Calu3 (cell line): ENCODE measurements at regions not wholly inside any gene's neighbourhood (a gene's known extent, or its start where the extent isn't known, plus 50 kb on each side); places are given as distances from the start of the nearest gene placed in this dataset.
"Not testable (repeated sequence)": the region's sequence is repeated elsewhere in the genome, so short reads cannot be mapped to it uniquely, and the experiment has no call there.

Experiments used
- BruUV-seq: library from RNA; stranded (reverse); fragments of 400-500 nt; replicated peaks from 2 replicates; lab custom pipeline; 2021; lab: Mats Ljungman, UMichigan
- CTCF ChIA-PET: fragments of 300-600 bp; sonication (Branson Sonifier 250); formaldehyde crosslinking; loops from one replicate; lab custom pipeline; 2022; ENCODE audit warnings: antibody characterized with exemption; lab: Charles Lee
- DNase-seq: peaks from one replicate; pipeline ENCODE4 v3.0.0; 2022
- H3K27ac Mint-ChIP-seq: one replicate; pipeline ENCODE4 v1.8.0; 2022; ENCODE audit warnings: mixed read lengths; ENCODE audit not compliant: unreplicated experiment
- H3K27me3 Mint-ChIP-seq: one replicate; pipeline ENCODE4 v1.8.0; 2022; ENCODE audit warnings: mixed read lengths; ENCODE audit not compliant: unreplicated experiment
- H3K36me3 Mint-ChIP-seq: one replicate; pipeline ENCODE4 v1.8.0; 2022; ENCODE audit warnings: mild to moderate bottlenecking, moderate library complexity, mixed read lengths; ENCODE audit not compliant: insufficient read depth, unreplicated experiment
- H3K4me1 Mint-ChIP-seq: one replicate; pipeline ENCODE4 v1.8.0; 2022; ENCODE audit warnings: mild to moderate bottlenecking, low read depth, mixed read lengths; ENCODE audit not compliant: unreplicated experiment
- H3K4me3 Mint-ChIP-seq: one replicate; pipeline ENCODE4 v1.8.0; 2022; ENCODE audit warnings: mild to moderate bottlenecking, low read depth, moderate library complexity, mixed read lengths; ENCODE audit not compliant: unreplicated experiment
- H3K9me3 Mint-ChIP-seq: one replicate; pipeline ENCODE4 v1.8.0; 2022; ENCODE audit warnings: low read depth, mixed read lengths; ENCODE audit not compliant: unreplicated experiment
- CTCF ChIP-seq: fragments of 200-600 bp; IDR thresholded peaks from one replicate; pipeline ENCODE4 v1.8.0; 2022; ENCODE audit warnings: antibody characterized with exemption; ENCODE audit not compliant: unreplicated experiment
- intact Hi-C: fragments of 100-400 bp; cut with micrococcal nuclease; formaldehyde crosslinking; loops from one replicate; pipeline ENCODE4 v1.10.0; 2022; ENCODE audit not compliant: unreplicated experiment

GRCh38 chr2:193088026-193088425 is 893.3 kb upstream of the TMEFF2 start:
- H3K36me3 Mint-ChIP-seq: no peaks in the 10 kb centered on the region
- no peak for TF ChIP-seq CTCF
- no peak overlapping the region for H3K27ac Mint-ChIP-seq
- no peak overlapping the region for H3K4me3 Mint-ChIP-seq
- intact Hi-C loops: no loop called here
- no peaks in the 10 kb centered on the region for H3K27me3 Mint-ChIP-seq
- CTCF ChIA-PET: no interaction called here
- H3K9me3 Mint-ChIP-seq: no peaks in the 10 kb centered on the region
- BruUV-seq: no TSS peak
- H3K4me1 Mint-ChIP-seq: no peaks in the 10 kb centered on the region
- DNase-seq: no peak

- intact Hi-C loops: no loop called here
- BruUV-seq: no TSS peak
- Mint-ChIP-seq H3K4me3 (no peak overlapping the region), H3K36me3 (no peaks in the 10 kb centered on the region), H3K27ac (no peak overlapping the region), H3K4me1 (no peaks in the 10 kb centered on the region), H3K27me3 (no peaks in the 10 kb centered on the region), H3K9me3 (no peaks in the 10 kb centered on the region)
- no peak for DNase-seq
- TF ChIP-seq CTCF: no peak
- CTCF ChIA-PET: no interaction called here
Measured at GRCh38 chr2:193076995-193077394, 882.3 kb upstream of the TMEFF2 start.

- H3K36me3 Mint-ChIP-seq: no peaks in the 10 kb centered on the region
- no TSS peak for BruUV-seq
- no peak overlapping the region for H3K4me3 Mint-ChIP-seq
- H3K4me1 Mint-ChIP-seq: no peaks in the 10 kb centered on the region
- peaks cover 6% of the 10 kb centered on the region for H3K9me3 Mint-ChIP-seq
- H3K27ac Mint-ChIP-seq: no peak overlapping the region
- intact Hi-C loops: no loop called here
- H3K27me3 Mint-ChIP-seq: no peaks in the 10 kb centered on the region
- no peak for TF ChIP-seq CTCF
- DNase-seq: no peak
- CTCF ChIA-PET: no interaction called here
Measured at GRCh38 chr2:193074933-193075332, 880.2 kb upstream of the TMEFF2 start.

- Mint-ChIP-seq H3K4me3 (no peak overlapping the region), H3K9me3 (peaks cover 11% of the 10 kb centered on the region), H3K36me3 (no peaks in the 10 kb centered on the region), H3K27ac (no peak overlapping the region), H3K27me3 (no peaks in the 10 kb centered on the region), H3K4me1 (no peaks in the 10 kb centered on the region)
- CTCF ChIA-PET: no interaction called here
- intact Hi-C loops: no loop called here
- DNase-seq: no peak
- BruUV-seq: no TSS peak
- TF ChIP-seq CTCF: no peak
Measured at GRCh38 chr2:193072647-193073046, 877.9 kb upstream of the TMEFF2 start.

- BruUV-seq, intact Hi-C loops, CTCF ChIA-PET, H3K36me3 Mint-ChIP-seq, H3K27ac Mint-ChIP-seq, H3K27me3 Mint-ChIP-seq, DNase-seq, H3K4me3 Mint-ChIP-seq, H3K4me1 Mint-ChIP-seq: not testable (repeated sequence)
- peaks cover 13% of the 10 kb centered on the region for H3K9me3 Mint-ChIP-seq
Measured at GRCh38 chr2:193025556-193025955, 830.8 kb upstream of the TMEFF2 start.
